OCI-LY1 (cell line): ENCODE measurements at regions not wholly inside any gene's neighbourhood (a gene's known extent, or its start where the extent isn't known, plus 50 kb on each side); places are given as distances from the start of the nearest gene placed in this dataset.

ENCODE experiments used
- H2AFZ ChIP-seq: fragments of 200-600 bp; sonication (generic), shearing (Covaris generic); 2 replicates; pipeline ENCODE4 v1.6.0; 2014; ENCODE audit warnings: antibody characterized with exemption, mild to moderate bottlenecking, low read length
- H3F3A ChIP-seq: fragments of 200-600 bp; sonication (generic), shearing (Covaris generic); 2 replicates; pipeline ENCODE4 v1.6.0; 2014; ENCODE audit warnings: mild to moderate bottlenecking, antibody characterized with exemption, low read length, moderate library complexity; ENCODE audit not compliant: insufficient read depth
- H3K27ac ChIP-seq: fragments of 200-600 bp; sonication (generic); 2 replicates; pipeline ENCODE4 v1.5.1; 2014; ENCODE audit warnings: low read length, mixed run types, mild to moderate bottlenecking, low read depth; ENCODE audit not compliant: poor library complexity, severe bottlenecking
- H3K27me3 ChIP-seq: fragments of 200-600 bp; sonication (generic); 2 replicates; pipeline ENCODE4 v1.6.0; 2014; ENCODE audit warnings: antibody characterized with exemption, mild to moderate bottlenecking, low read length, moderate library complexity; ENCODE audit not compliant: insufficient read depth
- H3K36me3 ChIP-seq: fragments of 200-600 bp; sonication (generic); 2 replicates; pipeline ENCODE4 v1.6.1; 2014; ENCODE audit warnings: mild to moderate bottlenecking, antibody characterized with exemption, low read length, moderate library complexity, mixed read lengths; ENCODE audit not compliant: insufficient read depth
- H3K4me1 ChIP-seq: fragments of 200-600 bp; sonication (generic); 2 replicates; pipeline ENCODE4 v1.5.1; 2014; ENCODE audit warnings: mild to moderate bottlenecking, low read length, moderate library complexity; ENCODE audit not compliant: insufficient read depth, severe bottlenecking
- H3K4me2 ChIP-seq: fragments of 200-600 bp; sonication (generic), shearing (Covaris generic); 2 replicates; pipeline ENCODE4 v1.6.1; 2014; ENCODE audit warnings: low read length
- H3K4me3 ChIP-seq: fragments of 200-600 bp; sonication (generic); 2 replicates; pipeline ENCODE4 v1.5.1; 2014; ENCODE audit warnings: low read length, low read depth, mild to moderate bottlenecking, mixed read lengths; ENCODE audit not compliant: poor library complexity, severe bottlenecking
- H3K79me2 ChIP-seq: fragments of 200-600 bp; shearing (Covaris generic); 2 replicates; pipeline ENCODE4 v1.6.1; 2016; ENCODE audit warnings: mixed run types, low read length, mixed read lengths; ENCODE audit not compliant: insufficient read depth
- H3K9ac ChIP-seq: fragments of 200-600 bp; sonication (generic), shearing (Covaris generic); 2 replicates; pipeline ENCODE4 v1.6.1; 2014; ENCODE audit warnings: mild to moderate bottlenecking, low read length, mixed read lengths
- H3K9me2 ChIP-seq: fragments of 200-600 bp; sonication (generic), shearing (Covaris generic); 2 replicates; pipeline ENCODE4 v1.6.1; 2014; ENCODE audit warnings: low read depth, mild to moderate bottlenecking, low read length, mixed read lengths
- H3K9me3 ChIP-seq: fragments of 200-600 bp; shearing (Covaris generic); 2 replicates; pipeline ENCODE4 v1.6.1; 2014; ENCODE audit warnings: low read length, mixed read lengths
- H4K20me1 ChIP-seq: fragments of 200-600 bp; sonication (generic), shearing (Covaris generic); 2 replicates; pipeline ENCODE4 v1.6.0; 2016; ENCODE audit warnings: mild to moderate bottlenecking, low read length; ENCODE audit not compliant: insufficient read depth
- EZH2 ChIP-seq: fragments of 200-600 bp; sonication (generic), shearing (Covaris generic); IDR thresholded peaks from 2 replicates; pipeline ENCODE4 v1.8.0; 2017; ENCODE audit warnings: borderline replicate concordance, mixed run types, mild to moderate bottlenecking, antibody characterized with exemption, low read length, moderate library complexity, mixed read lengths
- TF ChIP-seq, protein P1 (sequence below): fragments of 200-600 bp; sonication (generic), shearing (Covaris generic); IDR thresholded peaks from 2 replicates; pipeline ENCODE4 v1.5.1; 2017; ENCODE audit warnings: mild to moderate bottlenecking, antibody characterized with exemption, low read length, moderate library complexity, mixed read lengths

DNA sequence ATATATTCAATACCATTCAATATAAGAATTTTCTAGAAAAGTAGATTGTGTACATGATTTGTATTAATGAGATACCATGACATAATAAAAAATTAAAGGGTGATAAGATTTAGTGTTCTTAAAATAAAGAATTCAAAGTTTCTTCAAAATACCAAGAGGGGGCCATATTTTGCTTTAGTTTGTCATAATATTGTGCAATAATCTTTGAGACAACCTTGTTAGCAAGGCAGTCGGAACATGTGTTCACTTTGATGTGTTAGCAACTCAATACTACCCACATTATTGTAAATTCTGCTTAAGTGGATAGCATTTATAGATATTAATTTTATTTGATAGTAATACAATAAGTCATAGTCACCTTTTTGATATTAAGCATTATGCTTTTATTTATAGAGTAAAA lies 241.3 kb upstream of the PDGFD start:
- H3K4me3 ChIP-seq, result no peak overlapping the region
- H3K79me2 ChIP-seq, result no peaks in the 10 kb centered on the region
- no peak overlapping the region for H3K9ac ChIP-seq
- no peaks in the 10 kb centered on the region for H3K36me3 ChIP-seq
- no peak for TF ChIP-seq EZH2
- TF ChIP-seq, protein P1, sequence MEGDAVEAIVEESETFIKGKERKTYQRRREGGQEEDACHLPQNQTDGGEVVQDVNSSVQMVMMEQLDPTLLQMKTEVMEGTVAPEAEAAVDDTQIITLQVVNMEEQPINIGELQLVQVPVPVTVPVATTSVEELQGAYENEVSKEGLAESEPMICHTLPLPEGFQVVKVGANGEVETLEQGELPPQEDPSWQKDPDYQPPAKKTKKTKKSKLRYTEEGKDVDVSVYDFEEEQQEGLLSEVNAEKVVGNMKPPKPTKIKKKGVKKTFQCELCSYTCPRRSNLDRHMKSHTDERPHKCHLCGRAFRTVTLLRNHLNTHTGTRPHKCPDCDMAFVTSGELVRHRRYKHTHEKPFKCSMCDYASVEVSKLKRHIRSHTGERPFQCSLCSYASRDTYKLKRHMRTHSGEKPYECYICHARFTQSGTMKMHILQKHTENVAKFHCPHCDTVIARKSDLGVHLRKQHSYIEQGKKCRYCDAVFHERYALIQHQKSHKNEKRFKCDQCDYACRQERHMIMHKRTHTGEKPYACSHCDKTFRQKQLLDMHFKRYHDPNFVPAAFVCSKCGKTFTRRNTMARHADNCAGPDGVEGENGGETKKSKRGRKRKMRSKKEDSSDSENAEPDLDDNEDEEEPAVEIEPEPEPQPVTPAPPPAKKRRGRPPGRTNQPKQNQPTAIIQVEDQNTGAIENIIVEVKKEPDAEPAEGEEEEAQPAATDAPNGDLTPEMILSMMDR, result no peak
- no peaks in the 10 kb centered on the region for H4K20me1 ChIP-seq
- H3F3A ChIP-seq, result no peaks in the 10 kb centered on the region
- H3K27ac ChIP-seq, result no peak overlapping the region
- no peaks in the 10 kb centered on the region for H3K9me3 ChIP-seq
- no peak overlapping the region for H3K4me2 ChIP-seq
- H3K9me2 ChIP-seq, result no peaks in the 10 kb centered on the region
- H2AFZ ChIP-seq, result no peak overlapping the region
- no peaks in the 10 kb centered on the region for H3K4me1 ChIP-seq
- no peaks in the 10 kb centered on the region for H3K27me3 ChIP-seq

DNA sequence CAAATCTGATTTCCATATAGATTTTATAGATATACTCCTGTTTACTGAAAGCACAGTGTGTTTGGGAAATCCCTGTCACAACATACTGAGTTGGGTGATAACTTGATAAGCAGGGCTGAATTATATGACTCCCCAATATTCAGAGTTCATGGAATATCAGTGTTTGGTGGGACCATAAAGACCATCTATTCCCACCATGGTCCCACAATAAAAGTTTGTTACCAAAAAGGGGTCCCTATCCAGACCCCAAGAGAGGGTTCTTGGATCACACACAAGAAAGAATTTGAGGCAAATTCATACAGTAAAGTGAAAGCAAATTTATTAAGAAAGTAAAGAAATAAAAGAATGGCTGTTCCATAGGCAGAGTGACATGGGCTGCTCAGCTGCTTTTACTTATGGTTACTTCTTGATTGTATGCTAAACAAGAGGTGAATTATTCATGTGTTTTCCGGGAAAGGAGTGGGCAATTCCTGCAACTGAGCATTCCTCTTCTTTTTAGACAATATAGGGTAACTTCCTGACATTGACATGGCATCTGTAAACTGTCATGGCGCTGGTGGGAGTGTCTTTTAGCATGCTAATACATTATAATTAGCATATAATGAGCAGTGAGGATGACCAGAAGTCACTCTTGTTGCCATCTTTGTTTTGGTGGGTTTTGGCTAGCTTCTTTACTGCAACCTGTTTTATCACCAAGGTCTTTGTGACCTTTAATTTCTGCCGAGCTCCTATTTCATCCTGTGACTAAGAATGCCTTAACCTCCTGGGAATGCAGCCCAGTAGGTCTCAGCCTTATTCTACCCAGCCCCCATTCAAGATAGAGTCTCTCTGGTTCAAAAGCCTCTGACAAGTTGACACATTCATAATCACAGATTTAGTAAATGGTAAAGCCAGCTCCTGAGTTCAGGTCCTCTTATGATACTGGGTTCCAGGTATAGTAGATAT lies 240.6 kb upstream of the PDGFD start:
- Histone ChIP-seq H3F3A (no peaks in the 10 kb centered on the region), H3K36me3 (no peaks in the 10 kb centered on the region), H3K4me1 (no peaks in the 10 kb centered on the region), H2AFZ (no peak overlapping the region), H3K4me2 (no peak overlapping the region), H3K9ac (no peak overlapping the region), H3K4me3 (no peak overlapping the region), H3K27ac (no peak overlapping the region), H3K9me3 (no peaks in the 10 kb centered on the region), H3K79me2 (no peaks in the 10 kb centered on the region), H3K9me2 (no peaks in the 10 kb centered on the region), H3K27me3 (no peaks in the 10 kb centered on the region), H4K20me1 (no peaks in the 10 kb centered on the region)
- no peak for TF ChIP-seq EZH2
- TF ChIP-seq, protein P1, result no peak

DNA sequence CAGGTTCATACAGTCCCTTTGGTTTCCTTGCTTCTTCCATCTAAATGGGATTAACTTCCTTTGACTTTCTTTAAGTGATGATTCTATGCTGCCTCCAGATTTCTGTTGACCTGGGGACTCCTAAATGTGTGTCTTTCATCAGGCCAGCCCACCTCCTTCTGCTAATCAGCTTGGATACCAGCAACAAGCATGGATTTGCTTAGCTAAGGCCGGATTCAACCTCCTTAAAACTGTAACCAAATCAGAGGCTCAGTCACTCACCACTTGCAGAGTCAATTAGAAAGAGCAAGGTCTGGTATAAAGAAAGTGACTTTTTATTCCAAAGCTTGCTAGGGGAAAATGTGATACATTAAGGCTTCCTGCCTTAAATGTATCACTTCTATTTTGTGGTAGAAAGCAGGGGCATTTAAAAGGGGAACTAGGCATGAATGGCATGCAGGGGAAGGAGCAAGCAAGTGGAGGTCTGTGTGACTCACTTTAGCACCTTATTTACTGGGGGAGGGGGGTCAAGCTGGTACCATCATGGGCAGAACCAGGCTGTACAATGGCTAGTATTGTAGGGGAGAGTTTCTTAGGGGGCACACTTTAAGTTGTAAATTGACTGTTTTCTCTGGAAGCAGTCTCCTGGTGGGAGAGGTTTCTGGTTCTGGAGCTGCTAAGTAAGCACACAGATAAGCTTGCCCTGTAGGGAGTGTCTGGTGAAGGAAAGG lies 239.0 kb upstream of the PDGFD start:
- H4K20me1 ChIP-seq, result no peaks in the 10 kb centered on the region
- TF ChIP-seq, protein P1, result no peak
- TF ChIP-seq EZH2, result no peak
- no peaks in the 10 kb centered on the region for H3K4me1 ChIP-seq
- H3K9me3 ChIP-seq, result no peaks in the 10 kb centered on the region
- no peak overlapping the region for H3K27ac ChIP-seq
- H3K4me3 ChIP-seq, result no peak overlapping the region
- H3K27me3 ChIP-seq, result no peaks in the 10 kb centered on the region
- H3F3A ChIP-seq, result no peaks in the 10 kb centered on the region
- H3K79me2 ChIP-seq, result no peaks in the 10 kb centered on the region
- no peaks in the 10 kb centered on the region for H3K36me3 ChIP-seq
- no peaks in the 10 kb centered on the region for H3K9me2 ChIP-seq
- no peak overlapping the region for H3K9ac ChIP-seq
- no peak overlapping the region for H2AFZ ChIP-seq
- no peak overlapping the region for H3K4me2 ChIP-seq
